HG03280 (cell line): ENCODE measurements at regions not wholly inside any gene's neighbourhood (a gene's known extent, or its start where the extent isn't known, plus 50 kb on each side); places are given as distances from the start of the nearest gene placed in this dataset.
"Not testable (repeated sequence)": the region's sequence is repeated elsewhere in the genome, so short reads cannot be mapped to it uniquely, and the experiment has no call there.

Experiments
- ATAC-seq: cut with Tn5 transposase; IDR thresholded peaks from one replicate; pipeline ENCODE4 v1.9.1; 2021; ENCODE audit warnings: mild to moderate bottlenecking, moderate library complexity; ENCODE audit not compliant: unreplicated experiment

GRCh38 chr6:134590004-134590403, 272.1 kb upstream of the SGK1 start:
- no peak for ATAC-seq

DNA sequence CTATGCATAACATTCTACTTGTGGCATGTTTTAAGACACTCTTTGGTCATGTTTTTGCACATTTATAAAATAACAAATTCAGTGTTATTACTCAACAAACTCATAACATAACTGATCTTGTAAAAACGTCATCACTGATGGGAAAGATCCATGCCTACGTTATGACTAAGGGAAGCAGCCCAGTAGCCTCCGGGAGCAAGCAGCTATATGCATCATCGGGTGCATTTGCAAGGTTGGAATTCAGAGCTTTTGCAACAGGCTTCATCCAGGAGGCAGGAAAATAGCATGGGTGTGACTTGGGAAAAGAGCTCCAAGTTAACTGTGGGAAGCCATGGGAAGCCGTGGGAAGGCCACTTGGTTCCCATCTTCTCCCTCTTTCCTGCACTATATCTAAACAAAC, 271.6 kb upstream of the SGK1 start:
- ATAC-seq, result no peak

DNA sequence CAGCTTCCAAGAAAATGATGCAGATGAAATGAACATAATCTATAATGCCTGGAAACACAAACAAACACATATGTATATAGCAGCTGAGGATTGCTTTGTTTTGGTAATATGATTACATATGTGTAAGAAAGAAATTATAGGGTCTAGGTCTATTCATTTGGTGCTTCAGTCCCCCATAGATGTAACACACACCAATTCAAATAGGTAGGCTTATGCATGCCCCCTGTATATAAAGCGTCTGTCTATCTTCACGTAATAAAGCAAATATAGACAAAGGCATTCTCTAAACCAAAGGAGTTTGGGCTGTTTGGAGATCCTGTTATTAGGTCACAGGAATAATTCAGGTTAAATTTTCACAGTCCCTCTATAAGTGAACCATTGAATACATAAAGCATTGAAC, 270.4 kb upstream of the SGK1 start:
- ATAC-seq, result no peak

GRCh38 chr6:134585517-134585873, 267.6 kb upstream of the SGK1 start:
- ATAC-seq, result no peak

DNA sequence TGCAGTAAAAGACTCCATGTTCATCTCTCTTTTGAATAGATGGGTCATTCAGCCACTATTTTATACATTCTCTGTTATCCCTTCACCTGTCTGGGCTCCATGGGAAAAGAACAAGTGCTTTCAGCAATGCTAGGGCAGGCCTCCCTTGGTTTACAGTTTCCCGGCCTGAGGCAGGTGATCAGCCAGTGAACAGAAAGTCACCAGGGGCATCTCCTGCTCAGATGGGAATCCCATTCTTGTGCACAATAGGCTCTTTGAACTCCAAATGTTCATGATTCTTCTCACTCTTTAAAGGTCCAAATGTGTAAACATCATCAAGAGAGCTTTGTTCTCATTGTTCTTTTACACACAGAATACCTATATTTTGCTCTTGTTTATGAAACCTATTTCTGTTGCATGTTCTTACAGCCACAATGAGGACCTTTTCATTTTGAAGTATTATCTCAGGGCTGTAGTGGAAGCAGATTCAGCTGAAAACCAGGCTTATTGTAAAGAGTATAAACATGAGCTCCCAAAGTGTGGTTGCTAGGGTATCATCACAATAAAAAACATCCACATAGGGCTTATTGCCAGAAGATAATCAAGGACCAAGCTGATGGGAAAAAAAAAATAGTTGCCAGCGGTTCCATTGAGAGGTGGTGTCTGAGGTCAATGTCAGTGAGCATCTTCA, 267.1 kb upstream of the SGK1 start:
- no peak for ATAC-seq

DNA sequence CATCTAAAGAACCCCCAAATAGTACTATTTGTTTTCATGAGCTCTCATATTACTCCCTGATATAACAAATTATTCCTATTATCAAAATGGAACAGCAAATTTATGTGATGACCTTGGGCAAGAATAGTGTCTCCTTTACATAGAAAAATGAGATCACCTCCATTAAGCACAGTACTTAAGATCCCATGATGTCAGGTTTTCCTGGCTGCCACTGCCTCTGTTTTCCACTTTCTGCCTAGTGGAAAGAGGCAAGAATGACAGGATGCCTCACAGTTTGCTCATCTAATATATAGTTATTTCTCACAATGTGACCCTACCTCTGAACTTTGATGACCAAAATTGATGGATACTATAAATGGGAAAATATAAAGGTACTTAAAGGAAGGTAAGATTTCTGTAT, 260.1 kb upstream of the SGK1 start:
- no peak for ATAC-seq

DNA sequence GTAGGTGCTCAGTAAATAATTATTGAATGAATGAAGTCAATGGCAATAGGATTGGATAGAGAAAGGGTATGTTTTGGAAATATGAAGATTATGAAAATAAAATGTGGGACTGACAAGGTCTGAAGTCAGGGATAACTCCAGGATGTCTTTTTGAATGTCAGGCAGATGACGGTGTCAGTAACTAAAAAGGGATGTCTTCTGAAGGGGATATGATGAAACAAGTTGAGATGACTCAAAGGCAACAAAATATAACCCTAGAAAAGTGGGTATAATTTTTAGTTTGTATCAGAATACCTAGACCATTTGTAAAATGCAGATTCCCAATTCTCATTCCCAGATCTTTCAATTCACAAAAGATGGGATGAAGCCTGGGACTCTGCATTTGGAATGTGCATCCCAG, 257.3 kb upstream of the SGK1 start:
- no peak for ATAC-seq

DNA sequence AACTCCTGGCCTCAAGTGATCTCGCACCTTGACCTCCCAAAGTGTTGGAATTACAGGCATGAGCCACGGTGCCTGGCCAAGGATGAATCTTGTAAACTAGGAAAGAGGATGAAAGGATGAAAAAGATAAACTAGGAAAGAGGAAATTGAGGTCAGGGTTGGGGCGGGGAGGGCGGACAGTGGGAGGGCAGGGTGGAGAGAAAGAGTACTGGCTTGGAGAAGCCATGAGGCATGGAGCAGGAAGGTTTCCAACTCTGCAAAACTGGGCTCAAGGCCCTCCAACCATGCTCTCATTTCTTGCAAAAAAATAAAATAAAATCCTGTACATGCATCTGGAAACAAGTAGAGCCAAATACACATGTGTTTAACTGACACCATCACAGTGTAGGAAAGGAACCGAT, 256.6 kb upstream of the SGK1 start:
- no peak for ATAC-seq

DNA sequence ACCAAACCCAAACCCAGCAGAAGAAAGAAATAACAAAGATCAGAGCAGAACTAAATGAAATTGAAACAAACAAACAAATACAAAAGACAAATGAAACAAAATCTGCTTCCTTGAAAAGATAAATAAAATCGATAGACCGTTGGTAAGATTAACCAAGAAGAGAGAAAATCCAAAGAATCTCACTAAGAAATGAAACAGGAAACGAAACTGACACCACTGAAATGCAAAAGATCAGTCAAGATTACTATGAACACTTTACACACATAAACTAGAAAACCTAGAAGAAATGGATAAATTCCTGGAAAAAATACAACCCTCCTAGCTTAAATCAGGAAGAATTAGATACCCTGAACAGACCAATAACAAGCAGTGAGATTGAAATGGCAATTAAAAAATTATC, 252.1 kb upstream of the SGK1 start:
- ATAC-seq, result not testable (repeated sequence)

DNA sequence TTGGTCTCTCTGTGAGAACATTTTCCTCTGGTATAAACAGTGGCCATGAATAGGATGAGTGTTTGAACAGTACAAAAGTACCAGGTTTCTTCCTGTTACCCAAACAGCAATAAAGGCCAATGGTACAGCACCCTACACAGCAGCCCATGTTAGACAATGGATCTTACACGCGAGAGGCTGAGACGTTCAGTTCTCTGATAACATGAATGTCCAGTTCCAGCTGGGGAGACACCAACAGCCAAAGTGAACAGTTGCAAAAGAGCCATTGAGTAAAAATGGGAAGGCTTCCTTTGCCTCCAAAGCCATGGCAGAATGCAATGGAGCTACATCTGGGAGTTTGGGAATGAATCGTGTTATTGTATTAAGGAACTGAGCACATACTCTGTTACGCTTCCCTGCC, 246.8 kb upstream of the SGK1 start:
- no peak for ATAC-seq

- ATAC-seq, result no peak
Measured at GRCh38 chr6:134560019-134560418, 242.1 kb upstream of the SGK1 start.

DNA sequence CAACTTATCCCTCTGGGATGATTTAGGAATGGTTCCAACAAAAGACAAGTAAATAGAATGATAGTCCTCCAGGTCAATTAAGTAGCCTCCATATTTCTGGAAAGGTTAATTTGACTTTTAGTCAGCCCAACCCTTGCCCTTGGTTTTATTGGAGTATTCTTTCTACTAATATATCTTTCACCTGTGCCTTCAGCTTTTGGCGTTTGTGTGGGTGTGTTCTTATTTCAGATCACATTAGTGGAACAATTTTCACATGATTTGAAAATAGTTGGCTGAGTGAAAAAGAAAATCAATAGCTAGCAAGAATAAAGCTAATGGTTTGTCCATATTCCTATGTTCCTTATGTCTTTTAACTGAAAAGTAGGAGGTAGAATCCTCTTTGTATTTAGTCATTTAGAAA, 239.6 kb upstream of the SGK1 start:
- ATAC-seq, result no peak

GRCh38 chr6:134555672-134556071, 237.8 kb upstream of the SGK1 start:
- no peak for ATAC-seq

DNA sequence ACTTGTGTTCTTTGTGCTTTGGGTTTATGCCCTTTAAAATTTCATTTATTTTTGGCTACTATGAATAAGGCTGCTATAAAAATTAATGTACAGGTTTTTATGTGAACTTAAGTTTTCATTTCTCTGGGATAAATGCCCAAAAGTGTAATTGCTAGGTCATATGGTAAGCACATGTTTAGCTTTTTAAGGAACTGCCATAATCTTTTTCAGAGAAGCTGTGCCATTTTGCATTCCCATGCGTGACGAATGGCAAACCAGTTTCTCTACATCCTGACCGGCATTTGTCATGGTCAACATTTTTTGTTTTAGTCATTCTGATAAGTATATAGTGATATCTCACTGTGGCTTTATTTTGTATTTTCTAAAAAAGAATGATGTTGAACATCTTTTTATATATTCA, 236.0 kb upstream of the SGK1 start:
- no peak for ATAC-seq

GRCh38 chr6:134551245-134551960, 233.5 kb upstream of the SGK1 start:
- no peak for ATAC-seq

GRCh38 chr6:134550604-134551003, 232.7 kb upstream of the SGK1 start:
- no peak for ATAC-seq

- no peak for ATAC-seq
Measured at GRCh38 chr6:134549854-134550253, 231.9 kb upstream of the SGK1 start.

GRCh38 chr6:134546962-134547645, 229.2 kb upstream of the SGK1 start:
- no peak for ATAC-seq

- ATAC-seq, result no peak
Measured at GRCh38 chr6:134544737-134545136, 226.8 kb upstream of the SGK1 start.

DNA sequence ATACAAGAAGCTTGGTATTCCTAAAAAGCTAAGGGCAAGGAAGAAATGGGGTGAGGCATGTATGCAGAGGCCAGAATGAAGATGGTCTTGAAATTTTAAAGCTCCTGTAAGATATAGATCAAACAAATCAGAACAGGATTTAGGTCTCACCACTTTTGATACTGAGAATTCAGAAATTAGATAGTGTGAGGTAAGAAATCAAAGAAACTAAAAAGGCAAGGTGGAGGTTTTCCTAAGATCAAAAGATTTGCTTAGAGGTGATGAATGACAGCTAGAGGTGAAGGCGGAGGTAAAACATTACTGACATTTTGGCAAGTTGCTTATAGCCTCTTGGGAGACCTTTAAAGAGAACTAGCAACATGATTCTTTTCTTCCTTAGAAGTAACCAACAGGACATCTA, 225.2 kb upstream of the SGK1 start:
- ATAC-seq, result no peak

- ATAC-seq, result no peak
Measured at GRCh38 chr6:134541001-134541400, 223.1 kb upstream of the SGK1 start.

- no peak for ATAC-seq
Measured at GRCh38 chr6:134539865-134540323, 222.0 kb upstream of the SGK1 start.
